ENCODE measurements at regions not wholly inside any gene's neighbourhood (a gene's known extent, or its start where the extent isn't known, plus 50 kb on each side); places are given as distances from the start of the nearest gene placed in this dataset.

- no peak overlapping the region for H3K9ac ChIP-seq (ENCODE audit: low read depth, low read length)
- H3K27ac ChIP-seq (ENCODE audit: low read length): no peak overlapping the region
These were observed 292.9 kb upstream of the PITRM1 start for GRCh38 chr10:3465406-3465891.

GRCh38 chr10:3464760-3465405 lies 292.3 kb upstream of the PITRM1 start:
- peaks cover 11% of the 10 kb centered on the region for H3K4me1 ChIP-seq (ENCODE audit: insufficient read depth, low read length)
- no peaks in the 10 kb centered on the region for H3K27me3 ChIP-seq (ENCODE audit: insufficient read depth, low read length)
- H3K27ac ChIP-seq (ENCODE audit: low read length): no peak overlapping the region
- H3K4me3 ChIP-seq (ENCODE audit: low read length): no peak overlapping the region
- H3K9me3 ChIP-seq (ENCODE audit: insufficient read depth, low read depth, low read length): no peaks in the 10 kb centered on the region
- no peak overlapping the region for H3K9ac ChIP-seq (ENCODE audit: low read depth, low read length)
- no peaks in the 10 kb centered on the region for H3K36me3 ChIP-seq (ENCODE audit: insufficient read depth, low read depth, low read length)

More at GRCh38 chr10:3465406-3465891, 292.9 kb upstream of the PITRM1 start:
- no peaks in the 10 kb centered on the region for H3K27me3 ChIP-seq (ENCODE audit: insufficient read depth, low read length)
- H3K4me3 ChIP-seq (ENCODE audit: low read length): no peak overlapping the region
- H3K36me3 ChIP-seq (ENCODE audit: insufficient read depth, low read depth, low read length): no peaks in the 10 kb centered on the region
- peaks cover 11% of the 10 kb centered on the region for H3K4me1 ChIP-seq (ENCODE audit: insufficient read depth, low read length)
- H3K9me3 ChIP-seq (ENCODE audit: insufficient read depth, low read depth, low read length): no peaks in the 10 kb centered on the region

GRCh38 chr10:3460420-3461128 lies 288.0 kb upstream of the PITRM1 start:
- H3K9ac ChIP-seq (ENCODE audit: low read depth, low read length): no peak overlapping the region
- no peaks in the 10 kb centered on the region for H3K27me3 ChIP-seq (ENCODE audit: insufficient read depth, low read length)
- H3K36me3 ChIP-seq (ENCODE audit: insufficient read depth, low read depth, low read length): no peaks in the 10 kb centered on the region
- H3K4me3 ChIP-seq (ENCODE audit: low read length): no peak overlapping the region
- H3K27ac ChIP-seq (ENCODE audit: low read length): no peak overlapping the region
- no peaks in the 10 kb centered on the region for H3K9me3 ChIP-seq (ENCODE audit: insufficient read depth, low read depth, low read length)
- peaks cover 5% of the 10 kb centered on the region; the same call in 1 of the 2 replicates for H3K4me1 ChIP-seq (ENCODE audit: insufficient read depth, low read length)

DNA sequence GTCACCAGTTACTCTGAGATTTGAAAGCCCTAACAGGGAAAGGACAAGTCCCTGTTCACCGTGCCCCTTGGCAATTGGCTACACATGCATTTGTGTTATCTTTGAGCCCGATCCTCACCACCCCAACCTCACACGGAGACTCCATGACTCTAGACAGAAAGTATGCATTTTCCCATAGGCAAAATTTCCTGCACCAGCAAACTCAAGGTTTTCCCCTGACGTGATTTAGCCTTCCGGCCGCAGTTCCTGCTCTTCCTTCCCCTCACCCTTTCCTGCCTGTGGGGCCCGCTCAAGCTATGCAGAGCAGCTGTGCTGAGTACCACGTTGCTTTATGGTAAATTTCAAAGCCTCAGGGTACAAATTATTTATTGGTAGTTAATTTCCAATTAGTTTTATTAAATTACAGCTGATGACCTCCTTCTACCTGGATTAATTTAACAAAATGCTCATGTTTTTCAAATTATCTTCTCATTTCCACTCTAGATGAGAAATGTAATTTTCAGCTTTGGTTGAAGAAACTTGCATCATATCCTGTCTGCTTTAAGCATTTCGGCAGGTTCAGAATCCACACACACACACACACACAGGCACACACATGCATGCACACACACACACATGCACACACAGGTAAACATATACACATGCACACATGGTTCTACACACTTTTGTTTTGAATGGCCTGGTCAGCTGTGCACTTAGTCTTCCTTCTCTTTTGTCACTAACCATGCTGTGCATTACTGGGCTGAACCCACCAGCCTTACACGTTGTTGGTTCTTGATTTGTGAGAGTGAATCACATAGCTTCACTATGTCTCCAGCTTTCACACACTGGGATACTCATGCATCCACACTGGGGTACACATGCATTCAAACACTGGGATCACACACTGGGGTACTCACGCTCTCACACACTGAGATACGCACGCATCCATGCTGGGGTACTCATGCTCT lies 283.1 kb upstream of the PITRM1 start:
- Histone ChIP-seq H3K27me3 (ENCODE audit: insufficient read depth, low read length) (no peaks in the 10 kb centered on the region), H3K4me1 (ENCODE audit: insufficient read depth, low read length) (peaks cover 30% of the 10 kb centered on the region), H3K9ac (ENCODE audit: low read depth, low read length) (no peak overlapping the region; the same call in 1 of the 2 replicates), H3K9me3 (ENCODE audit: insufficient read depth, low read depth, low read length) (no peaks in the 10 kb centered on the region), H3K27ac (ENCODE audit: low read length) (no peak overlapping the region), H3K4me3 (ENCODE audit: low read length) (no peak overlapping the region), H3K36me3 (ENCODE audit: insufficient read depth, low read depth, low read length) (no peaks in the 10 kb centered on the region)

- Histone ChIP-seq H3K4me3 (ENCODE audit: low read length) (no peak overlapping the region), H3K27me3 (ENCODE audit: insufficient read depth, low read length) (no peaks in the 10 kb centered on the region), H3K36me3 (ENCODE audit: insufficient read depth, low read depth, low read length) (no peaks in the 10 kb centered on the region), H3K4me1 (ENCODE audit: insufficient read depth, low read length) (peaks cover 30% of the 10 kb centered on the region), H3K9ac (ENCODE audit: low read depth, low read length) (peak overlapping the region; percentile 50; the same call in 1 of the 2 replicates), H3K27ac (ENCODE audit: low read length) (peak overlapping the region; percentile 69), H3K9me3 (ENCODE audit: insufficient read depth, low read depth, low read length) (no peaks in the 10 kb centered on the region)
These were observed 280.2 kb upstream of the PITRM1 start for GRCh38 chr10:3452683-3453361.

DNA sequence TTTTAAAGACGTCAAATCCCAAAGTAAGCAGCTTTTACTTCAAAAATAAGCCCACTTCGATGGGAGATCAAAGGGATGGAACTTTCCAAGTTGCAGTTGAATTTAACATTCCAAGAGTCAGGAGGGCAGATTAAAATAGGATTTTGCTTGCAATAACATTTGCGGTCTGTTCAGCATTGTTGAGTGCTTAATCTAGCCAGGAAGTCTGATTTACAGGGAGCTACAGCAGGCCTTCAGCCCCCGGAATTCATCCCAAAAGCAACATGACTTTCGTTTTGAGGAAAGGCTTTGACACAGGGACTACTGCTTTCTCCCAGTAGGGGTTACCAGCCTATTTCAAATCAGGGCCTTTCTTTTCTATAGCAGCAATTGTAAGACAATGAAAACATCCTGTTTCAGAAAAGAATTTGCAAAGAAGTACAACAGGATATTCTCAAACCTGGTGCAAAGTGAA lies 279.6 kb upstream of the PITRM1 start:
- Histone ChIP-seq H3K4me1 (ENCODE audit: insufficient read depth, low read length) (peaks cover 30% of the 10 kb centered on the region), H3K9ac (ENCODE audit: low read depth, low read length) (no peak overlapping the region; the same call in 1 of the 2 replicates), H3K27ac (ENCODE audit: low read length) (peak overlapping the region; percentile 6), H3K4me3 (ENCODE audit: low read length) (no peak overlapping the region), H3K36me3 (ENCODE audit: insufficient read depth, low read depth, low read length) (no peaks in the 10 kb centered on the region), H3K27me3 (ENCODE audit: insufficient read depth, low read length) (no peaks in the 10 kb centered on the region), H3K9me3 (ENCODE audit: insufficient read depth, low read depth, low read length) (no peaks in the 10 kb centered on the region)

GRCh38 chr10:3451516-3452172 lies 279.1 kb upstream of the PITRM1 start:
- Histone ChIP-seq H3K9ac (ENCODE audit: low read depth, low read length) (no peak overlapping the region; the same call in 1 of the 2 replicates), H3K4me3 (ENCODE audit: low read length) (no peak overlapping the region), H3K36me3 (ENCODE audit: insufficient read depth, low read depth, low read length) (no peaks in the 10 kb centered on the region), H3K27me3 (ENCODE audit: insufficient read depth, low read length) (no peaks in the 10 kb centered on the region), H3K4me1 (ENCODE audit: insufficient read depth, low read length) (peaks cover 30% of the 10 kb centered on the region), H3K27ac (ENCODE audit: low read length) (peak overlapping the region; percentile 6), H3K9me3 (ENCODE audit: insufficient read depth, low read depth, low read length) (no peaks in the 10 kb centered on the region)

- H3K9ac ChIP-seq (ENCODE audit: low read depth, low read length): no peak overlapping the region
- no peak overlapping the region for H3K27ac ChIP-seq (ENCODE audit: low read length)
- H3K4me3 ChIP-seq (ENCODE audit: low read length): no peak overlapping the region
- peaks cover 8% of the 10 kb centered on the region; the same call in 1 of the 2 replicates for H3K9me3 ChIP-seq (ENCODE audit: insufficient read depth, low read depth, low read length)
- H3K4me1 ChIP-seq (ENCODE audit: insufficient read depth, low read length): no peaks in the 10 kb centered on the region
- H3K36me3 ChIP-seq (ENCODE audit: insufficient read depth, low read depth, low read length): no peaks in the 10 kb centered on the region
- no peaks in the 10 kb centered on the region for H3K27me3 ChIP-seq (ENCODE audit: insufficient read depth, low read length)
These were observed 273.6 kb upstream of the PITRM1 start for GRCh38 chr10:3446221-3446620.

- Histone ChIP-seq H3K4me3 (ENCODE audit: low read length) (no peak overlapping the region), H3K9me3 (ENCODE audit: insufficient read depth, low read depth, low read length) (peaks cover 8% of the 10 kb centered on the region; the same call in 1 of the 2 replicates), H3K27ac (ENCODE audit: low read length) (no peak overlapping the region), H3K27me3 (ENCODE audit: insufficient read depth, low read length) (no peaks in the 10 kb centered on the region), H3K4me1 (ENCODE audit: insufficient read depth, low read length) (no peaks in the 10 kb centered on the region), H3K36me3 (ENCODE audit: insufficient read depth, low read depth, low read length) (no peaks in the 10 kb centered on the region), H3K9ac (ENCODE audit: low read depth, low read length) (no peak overlapping the region)
These were observed 273.1 kb upstream of the PITRM1 start for GRCh38 chr10:3445648-3446047.

- Histone ChIP-seq H3K9ac (ENCODE audit: low read depth, low read length) (no peak overlapping the region), H3K27ac (ENCODE audit: low read length) (no peak overlapping the region), H3K27me3 (ENCODE audit: insufficient read depth, low read length) (no peaks in the 10 kb centered on the region), H3K4me1 (ENCODE audit: insufficient read depth, low read length) (no peaks in the 10 kb centered on the region), H3K9me3 (ENCODE audit: insufficient read depth, low read depth, low read length) (peaks cover 8% of the 10 kb centered on the region; the same call in 1 of the 2 replicates), H3K36me3 (ENCODE audit: insufficient read depth, low read depth, low read length) (no peaks in the 10 kb centered on the region), H3K4me3 (ENCODE audit: low read length) (no peak overlapping the region)
These were observed 269.9 kb upstream of the PITRM1 start for GRCh38 chr10:3442451-3442990.

Measured in iPS-20b (cell line).